SH-SY5Y (cell line): ENCODE measurements at regions not wholly inside any gene's neighbourhood (a gene's known extent, or its start where the extent isn't known, plus 50 kb on each side); places are given as distances from the start of the nearest gene placed in this dataset.

Experiments used
- GATA2 ChIP-seq: IDR thresholded peaks from 2 replicates; pipeline ENCODE4 v1.6.1; 2011; ENCODE audit warnings: mild to moderate bottlenecking, low read depth, low read length
- GATA3 ChIP-seq: IDR thresholded peaks from 2 replicates; pipeline ENCODE4 v1.6.1; 2011; ENCODE audit warnings: low read depth, mild to moderate bottlenecking, low read length, moderate library complexity

- TF ChIP-seq GATA2 (no peak), GATA3 (no peak)
Measured at GRCh38 chr4:116387937-116388474, 697.4 kb downstream of the TRAM1L1 start.
